HCT116 (cell line): ENCODE measurements at regions not wholly inside any gene's neighbourhood (a gene's known extent, or its start where the extent isn't known, plus 50 kb on each side); places are given as distances from the start of the nearest gene placed in this dataset.

ENCODE experiments used
- EZH2 ChIP-seq: fragments of 200-600 bp; sonication (generic); IDR thresholded peaks from 2 replicates; pipeline ENCODE4 v1.6.1; 2017; ENCODE audit warnings: antibody characterized with exemption, mixed run types
- YY1 ChIP-seq: IDR thresholded peaks from 2 replicates; pipeline ENCODE4 v1.6.1; 2011; ENCODE audit warnings: low read length, low read depth, moderate library complexity, mild to moderate bottlenecking; ENCODE audit not compliant: insufficient replicate concordance; ENCODE audit errors: extremely low read depth
- ZFX ChIP-seq: fragments of 450-650 bp; IDR thresholded peaks from 2 replicates; pipeline ENCODE4 v1.6.1; 2017
- ZNF274 ChIP-seq: fragments of 200-500 bp; sonication (Bioruptor generic); IDR thresholded peaks from 2 replicates; pipeline ENCODE4 v1.6.1; 2014; ENCODE audit warnings: mild to moderate bottlenecking, low read depth, low read length, inconsistent platforms
- TF ChIP-seq, protein P1 (sequence below), 3 experiments: fragments of 200-600 bp in 1 of 3; sonication (generic) in 1 of 3; IDR thresholded peaks in 2 of 3; conservative IDR thresholded peaks in 1 of 3; 2 replicates each; pipeline ENCODE4 v1.5.1; 2012 to 2017; ENCODE audit warnings: low read depth in 2 of 3, low read length in 2 of 3, antibody characterized with exemption in 1 of 3, borderline replicate concordance in 1 of 3, control low read depth in 1 of 3, mild to moderate bottlenecking in 1 of 3, mixed read lengths in 1 of 3, mixed run types in 1 of 3, moderate library complexity in 1 of 3; ENCODE audit not compliant: insufficient read depth in 1 of 3
- TF ChIP-seq, protein P2 (sequence below): IDR thresholded peaks from 2 replicates; pipeline ENCODE4 v1.6.1; 2011; ENCODE audit warnings: mild to moderate bottlenecking, low read length, moderate library complexity; ENCODE audit not compliant: insufficient replicate concordance; ENCODE audit errors: extremely low read depth
- TF ChIP-seq, protein P3 (sequence below): IDR thresholded peaks from 2 replicates; pipeline ENCODE4 v1.6.1; 2012

DNA sequence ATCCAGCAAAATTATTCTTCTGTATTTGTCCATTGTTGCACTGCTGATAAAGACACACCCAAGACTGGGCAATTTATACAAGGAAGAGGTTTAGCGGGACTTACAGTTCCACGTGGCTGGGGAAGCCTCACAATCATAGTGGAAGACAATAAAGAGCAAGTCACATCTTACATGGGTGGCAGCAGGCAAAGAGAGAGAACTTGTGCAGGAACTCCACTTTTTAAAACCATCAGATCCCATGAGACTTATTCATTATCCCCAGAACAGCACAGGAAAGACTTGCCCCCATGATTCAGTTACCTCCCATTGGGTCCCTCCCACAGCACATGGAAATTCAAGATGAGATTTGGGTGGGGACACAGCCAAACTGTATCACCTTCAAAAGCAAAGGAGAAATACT lies 286.5 kb upstream of the ECI2 start:
- no peak for TF ChIP-seq ZFX
- no peak for TF ChIP-seq YY1
- no peak for TF ChIP-seq EZH2
- TF ChIP-seq, protein P1, sequence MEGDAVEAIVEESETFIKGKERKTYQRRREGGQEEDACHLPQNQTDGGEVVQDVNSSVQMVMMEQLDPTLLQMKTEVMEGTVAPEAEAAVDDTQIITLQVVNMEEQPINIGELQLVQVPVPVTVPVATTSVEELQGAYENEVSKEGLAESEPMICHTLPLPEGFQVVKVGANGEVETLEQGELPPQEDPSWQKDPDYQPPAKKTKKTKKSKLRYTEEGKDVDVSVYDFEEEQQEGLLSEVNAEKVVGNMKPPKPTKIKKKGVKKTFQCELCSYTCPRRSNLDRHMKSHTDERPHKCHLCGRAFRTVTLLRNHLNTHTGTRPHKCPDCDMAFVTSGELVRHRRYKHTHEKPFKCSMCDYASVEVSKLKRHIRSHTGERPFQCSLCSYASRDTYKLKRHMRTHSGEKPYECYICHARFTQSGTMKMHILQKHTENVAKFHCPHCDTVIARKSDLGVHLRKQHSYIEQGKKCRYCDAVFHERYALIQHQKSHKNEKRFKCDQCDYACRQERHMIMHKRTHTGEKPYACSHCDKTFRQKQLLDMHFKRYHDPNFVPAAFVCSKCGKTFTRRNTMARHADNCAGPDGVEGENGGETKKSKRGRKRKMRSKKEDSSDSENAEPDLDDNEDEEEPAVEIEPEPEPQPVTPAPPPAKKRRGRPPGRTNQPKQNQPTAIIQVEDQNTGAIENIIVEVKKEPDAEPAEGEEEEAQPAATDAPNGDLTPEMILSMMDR (IDR thresholded peaks at IDR 0.05 in 2 of 3, conservative IDR thresholded peaks at IDR 0.05 in 1 of 3; ENCODE audit: borderline replicate concordance in 1 of 3, insufficient read depth in 1 of 3, low read depth in 2 of 3, low read length in 2 of 3), result no peak
- TF ChIP-seq, protein P2, sequence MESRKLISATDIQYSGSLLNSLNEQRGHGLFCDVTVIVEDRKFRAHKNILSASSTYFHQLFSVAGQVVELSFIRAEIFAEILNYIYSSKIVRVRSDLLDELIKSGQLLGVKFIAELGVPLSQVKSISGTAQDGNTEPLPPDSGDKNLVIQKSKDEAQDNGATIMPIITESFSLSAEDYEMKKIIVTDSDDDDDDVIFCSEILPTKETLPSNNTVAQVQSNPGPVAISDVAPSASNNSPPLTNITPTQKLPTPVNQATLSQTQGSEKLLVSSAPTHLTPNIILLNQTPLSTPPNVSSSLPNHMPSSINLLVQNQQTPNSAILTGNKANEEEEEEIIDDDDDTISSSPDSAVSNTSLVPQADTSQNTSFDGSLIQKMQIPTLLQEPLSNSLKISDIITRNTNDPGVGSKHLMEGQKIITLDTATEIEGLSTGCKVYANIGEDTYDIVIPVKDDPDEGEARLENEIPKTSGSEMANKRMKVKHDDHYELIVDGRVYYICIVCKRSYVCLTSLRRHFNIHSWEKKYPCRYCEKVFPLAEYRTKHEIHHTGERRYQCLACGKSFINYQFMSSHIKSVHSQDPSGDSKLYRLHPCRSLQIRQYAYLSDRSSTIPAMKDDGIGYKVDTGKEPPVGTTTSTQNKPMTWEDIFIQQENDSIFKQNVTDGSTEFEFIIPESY, result no peak
- no peak for TF ChIP-seq ZNF274
- TF ChIP-seq, protein P3, sequence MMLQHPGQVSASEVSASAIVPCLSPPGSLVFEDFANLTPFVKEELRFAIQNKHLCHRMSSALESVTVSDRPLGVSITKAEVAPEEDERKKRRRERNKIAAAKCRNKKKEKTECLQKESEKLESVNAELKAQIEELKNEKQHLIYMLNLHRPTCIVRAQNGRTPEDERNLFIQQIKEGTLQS, result no peak
